Stimulated activated CD4-positive, alpha-beta T cell treated with anti-CD3 and anti-CD28 coated beads, Interleukin-15, amount 100 ng/mL, for 1 hour (primary cell): ENCODE measurements at regions not wholly inside any gene's neighbourhood (a gene's known extent, or its start where the extent isn't known, plus 50 kb on each side); places are given as distances from the start of the nearest gene placed in this dataset.
"Not testable (repeated sequence)": the region's sequence is repeated elsewhere in the genome, so short reads cannot be mapped to it uniquely, and the experiment has no call there.

Experiments used
- DNase-seq, 2 donors: peaks; one replicate each; pipeline ENCODE4 v3.0.0-alpha.2; 2020; ENCODE audit warnings: low read depth in 1 of 2, low spot score in 1 of 2

- not testable (repeated sequence) for DNase-seq
These were observed 100.6 kb upstream of the GATA6 start for GRCh38 chr18:22068784-22069183.

GRCh38 chr18:22069916-22070315, 99.5 kb upstream of the GATA6 start:
- DNase-seq = no peak

GRCh38 chr18:22073411-22073810, 96.0 kb upstream of the GATA6 start:
- no peak for DNase-seq

GRCh38 chr18:22074282-22075070, 94.9 kb upstream of the GATA6 start:
- DNase-seq = no peak

- no peak for DNase-seq
These were observed 89.4 kb upstream of the GATA6 start for GRCh38 chr18:22080035-22080434.

GRCh38 chr18:22082408-22082807, 87.0 kb upstream of the GATA6 start:
- DNase-seq = no peak

GRCh38 chr18:22084547-22084946, 84.8 kb upstream of the GATA6 start:
- DNase-seq = no peak

GRCh38 chr18:22086973-22087372, 82.4 kb upstream of the GATA6 start:
- no peak for DNase-seq

- DNase-seq = no peak
These were observed 81.4 kb upstream of the GATA6 start for GRCh38 chr18:22088029-22088428.

GRCh38 chr18:22088996-22089640, 80.3 kb upstream of the GATA6 start:
- no peak for DNase-seq

GRCh38 chr18:22091341-22091740, 78.0 kb upstream of the GATA6 start:
- no peak for DNase-seq

GRCh38 chr18:22093731-22094357, 75.5 kb upstream of the GATA6 start:
- no peak for DNase-seq

GRCh38 chr18:22094358-22094734, 75.0 kb upstream of the GATA6 start:
- DNase-seq = no peak

GRCh38 chr18:22098563-22098989, 70.8 kb upstream of the GATA6 start:
- no peak for DNase-seq

- no peak for DNase-seq
These were observed 69.5 kb upstream of the GATA6 start for GRCh38 chr18:22099925-22100324.

- no peak for DNase-seq
These were observed 67.7 kb upstream of the GATA6 start for GRCh38 chr18:22101731-22102130.

GRCh38 chr18:22102953-22103646, 66.3 kb upstream of the GATA6 start:
- no peak for DNase-seq

- DNase-seq = no peak
These were observed 65.8 kb upstream of the GATA6 start for GRCh38 chr18:22103647-22104031.

GRCh38 chr18:22106536-22107292, 62.7 kb upstream of the GATA6 start:
- DNase-seq = no peak

GRCh38 chr18:22108674-22109073, 60.7 kb upstream of the GATA6 start:
- DNase-seq = no peak

- DNase-seq = no peak
These were observed 59.9 kb upstream of the GATA6 start for GRCh38 chr18:22109535-22109934.
